Omental fat pad (tissue), 3 donors: ENCODE measurements at regions not wholly inside any gene's neighbourhood (a gene's known extent, or its start where the extent isn't known, plus 50 kb on each side); places are given as distances from the start of the nearest gene placed in this dataset.

Source experiments
- ATAC-seq: fragments of 150-250 bp; one replicate; pipeline ENCODE4 v1.9.1; 2016; ENCODE audit warnings: mild to moderate bottlenecking, moderate library complexity; ENCODE audit not compliant: low FRiP score
- DNase-seq: peaks from one replicate; pipeline ENCODE4 v3.0.0-alpha.2; 2019; ENCODE audit warnings: low spot score
- CTCF ChIP-seq, 3 donors: fragments of 450-650 bp; IDR thresholded peaks; one replicate each; pipeline ENCODE4 v1.5.1; 2016 to 2017; ENCODE audit warnings: antibody characterized with exemption in 3 of 3, mild to moderate bottlenecking in 3 of 3, moderate library complexity in 2 of 3

- TF ChIP-seq CTCF (IDR thresholded peaks at IDR 0.05) = no peak
- no peak for DNase-seq
- ATAC-seq = no peak
These were observed 1321.5 kb upstream of the CELF4 start for GRCh38 chr18:38886861-38887670.

- ATAC-seq = no peak
- no peak for TF ChIP-seq CTCF (IDR thresholded peaks at IDR 0.05)
These were observed 1320.6 kb upstream of the CELF4 start for GRCh38 chr18:38886235-38886634.

GRCh38 chr18:38884050-38884449 is 1318.5 kb upstream of the CELF4 start:
- TF ChIP-seq CTCF (IDR thresholded peaks at IDR 0.05) = no peak
- no peak for ATAC-seq
- DNase-seq = no peak

More at GRCh38 chr18:38886235-38886634, 1320.6 kb upstream of the CELF4 start:
- DNase-seq = no peak

- DNase-seq (no peak), ATAC-seq (no peak)
- TF ChIP-seq CTCF (IDR thresholded peaks at IDR 0.05) = no peak
These were observed 1317.5 kb upstream of the CELF4 start for GRCh38 chr18:38883111-38883510.

GRCh38 chr18:38879871-38880270 is 1314.3 kb upstream of the CELF4 start:
- DNase-seq = no peak
- no peak for ATAC-seq
- TF ChIP-seq CTCF (IDR thresholded peaks at IDR 0.05) = no peak

- no peak for DNase-seq
- TF ChIP-seq CTCF (IDR thresholded peaks at IDR 0.05) = no peak
- no peak for ATAC-seq
These were observed 1306.7 kb upstream of the CELF4 start for GRCh38 chr18:38872342-38872741.

- DNase-seq = no peak
- TF ChIP-seq CTCF (IDR thresholded peaks at IDR 0.05) = no peak
- no peak for ATAC-seq
These were observed 1303.2 kb upstream of the CELF4 start for GRCh38 chr18:38868757-38869156.
